ENCODE measurements at regions not wholly inside any gene's neighbourhood (a gene's known extent, or its start where the extent isn't known, plus 50 kb on each side); places are given as distances from the start of the nearest gene placed in this dataset.

- TF ChIP-seq ZNF362 (CRISPR knock-in tag; IDR thresholded peaks at IDR 0.05; ENCODE audit: borderline replicate concordance) = no peak
- TF ChIP-seq, protein P1, sequence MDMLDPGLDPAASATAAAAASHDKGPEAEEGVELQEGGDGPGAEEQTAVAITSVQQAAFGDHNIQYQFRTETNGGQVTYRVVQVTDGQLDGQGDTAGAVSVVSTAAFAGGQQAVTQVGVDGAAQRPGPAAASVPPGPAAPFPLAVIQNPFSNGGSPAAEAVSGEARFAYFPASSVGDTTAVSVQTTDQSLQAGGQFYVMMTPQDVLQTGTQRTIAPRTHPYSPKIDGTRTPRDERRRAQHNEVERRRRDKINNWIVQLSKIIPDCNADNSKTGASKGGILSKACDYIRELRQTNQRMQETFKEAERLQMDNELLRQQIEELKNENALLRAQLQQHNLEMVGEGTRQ (IDR thresholded peaks at IDR 0.05; ENCODE audit: low read depth, low read length) = no peak
- TF ChIP-seq, protein P1 (CRISPR knock-in tag; IDR thresholded peaks at IDR 0.05; ENCODE audit: borderline replicate concordance) = no peak
- no peak for TF ChIP-seq ZNF549 (CRISPR knock-in tag; IDR thresholded peaks at IDR 0.05)
- TF ChIP-seq TSC22D2 (CRISPR knock-in tag; IDR thresholded peaks at IDR 0.05; ENCODE audit: borderline replicate concordance) = no peak
- no peak for TF ChIP-seq FOXA1 (IDR thresholded peaks at IDR 0.05)
- peak; percentile 72 for TF ChIP-seq FOXA1 (CRISPR knock-in tag; IDR thresholded peaks at IDR 0.05)
- 0 out of 2 replicates have a peak, but pooled peaks have one; percentile 21 for TF ChIP-seq GABPB1 (CRISPR knock-in tag; IDR thresholded peaks at IDR 0.05)
- 0 out of 2 replicates have a peak, but pooled peaks have one; percentile 24 for TF ChIP-seq DMAP1 (CRISPR knock-in tag; IDR thresholded peaks at IDR 0.05)
- TF ChIP-seq RARG (CRISPR knock-in tag; IDR thresholded peaks at IDR 0.05; ENCODE audit: low read depth) = no peak
- TF ChIP-seq IKZF5 (CRISPR knock-in tag; IDR thresholded peaks at IDR 0.05) = peak; percentile 50; the same call in 1 of the 2 replicates
- TF ChIP-seq FOSL2 (CRISPR knock-in tag; IDR thresholded peaks at IDR 0.05) = peak; percentile 61
- TF ChIP-seq ZNF264 (CRISPR knock-in tag; IDR thresholded peaks at IDR 0.05) = peak; percentile 68; the same call in 1 of the 2 replicates
- TF ChIP-seq ZSCAN30 (CRISPR knock-in tag; IDR thresholded peaks at IDR 0.05) = no peak
- no peak for TF ChIP-seq ZNF577 (CRISPR knock-in tag; IDR thresholded peaks at IDR 0.05; ENCODE audit: borderline replicate concordance, low read depth)
- TF ChIP-seq, protein P2, sequence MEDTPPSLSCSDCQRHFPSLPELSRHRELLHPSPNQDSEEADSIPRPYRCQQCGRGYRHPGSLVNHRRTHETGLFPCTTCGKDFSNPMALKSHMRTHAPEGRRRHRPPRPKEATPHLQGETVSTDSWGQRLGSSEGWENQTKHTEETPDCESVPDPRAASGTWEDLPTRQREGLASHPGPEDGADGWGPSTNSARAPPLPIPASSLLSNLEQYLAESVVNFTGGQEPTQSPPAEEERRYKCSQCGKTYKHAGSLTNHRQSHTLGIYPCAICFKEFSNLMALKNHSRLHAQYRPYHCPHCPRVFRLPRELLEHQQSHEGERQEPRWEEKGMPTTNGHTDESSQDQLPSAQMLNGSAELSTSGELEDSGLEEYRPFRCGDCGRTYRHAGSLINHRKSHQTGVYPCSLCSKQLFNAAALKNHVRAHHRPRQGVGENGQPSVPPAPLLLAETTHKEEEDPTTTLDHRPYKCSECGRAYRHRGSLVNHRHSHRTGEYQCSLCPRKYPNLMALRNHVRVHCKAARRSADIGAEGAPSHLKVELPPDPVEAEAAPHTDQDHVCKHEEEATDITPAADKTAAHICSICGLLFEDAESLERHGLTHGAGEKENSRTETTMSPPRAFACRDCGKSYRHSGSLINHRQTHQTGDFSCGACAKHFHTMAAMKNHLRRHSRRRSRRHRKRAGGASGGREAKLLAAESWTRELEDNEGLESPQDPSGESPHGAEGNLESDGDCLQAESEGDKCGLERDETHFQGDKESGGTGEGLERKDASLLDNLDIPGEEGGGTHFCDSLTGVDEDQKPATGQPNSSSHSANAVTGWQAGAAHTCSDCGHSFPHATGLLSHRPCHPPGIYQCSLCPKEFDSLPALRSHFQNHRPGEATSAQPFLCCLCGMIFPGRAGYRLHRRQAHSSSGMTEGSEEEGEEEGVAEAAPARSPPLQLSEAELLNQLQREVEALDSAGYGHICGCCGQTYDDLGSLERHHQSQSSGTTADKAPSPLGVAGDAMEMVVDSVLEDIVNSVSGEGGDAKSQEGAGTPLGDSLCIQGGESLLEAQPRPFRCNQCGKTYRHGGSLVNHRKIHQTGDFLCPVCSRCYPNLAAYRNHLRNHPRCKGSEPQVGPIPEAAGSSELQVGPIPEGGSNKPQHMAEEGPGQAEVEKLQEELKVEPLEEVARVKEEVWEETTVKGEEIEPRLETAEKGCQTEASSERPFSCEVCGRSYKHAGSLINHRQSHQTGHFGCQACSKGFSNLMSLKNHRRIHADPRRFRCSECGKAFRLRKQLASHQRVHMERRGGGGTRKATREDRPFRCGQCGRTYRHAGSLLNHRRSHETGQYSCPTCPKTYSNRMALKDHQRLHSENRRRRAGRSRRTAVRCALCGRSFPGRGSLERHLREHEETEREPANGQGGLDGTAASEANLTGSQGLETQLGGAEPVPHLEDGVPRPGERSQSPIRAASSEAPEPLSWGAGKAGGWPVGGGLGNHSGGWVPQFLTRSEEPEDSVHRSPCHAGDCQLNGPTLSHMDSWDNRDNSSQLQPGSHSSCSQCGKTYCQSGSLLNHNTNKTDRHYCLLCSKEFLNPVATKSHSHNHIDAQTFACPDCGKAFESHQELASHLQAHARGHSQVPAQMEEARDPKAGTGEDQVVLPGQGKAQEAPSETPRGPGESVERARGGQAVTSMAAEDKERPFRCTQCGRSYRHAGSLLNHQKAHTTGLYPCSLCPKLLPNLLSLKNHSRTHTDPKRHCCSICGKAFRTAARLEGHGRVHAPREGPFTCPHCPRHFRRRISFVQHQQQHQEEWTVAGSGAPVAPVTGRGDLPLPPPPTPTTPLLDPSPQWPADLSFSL (CRISPR knock-in tag; IDR thresholded peaks at IDR 0.05) = no peak
- peak; percentile 26 for TF ChIP-seq STAG1 (CRISPR knock-in tag; IDR thresholded peaks at IDR 0.05)
Measured at GRCh38 chr1:113217447-113218208, 144.6 kb downstream of the LRIG2 start (continued).
